Coronary artery (tissue), 2 donors: ENCODE measurements at regions not wholly inside any gene's neighbourhood (a gene's known extent, or its start where the extent isn't known, plus 50 kb on each side); places are given as distances from the start of the nearest gene placed in this dataset.
"Not testable (repeated sequence)": the region's sequence is repeated elsewhere in the genome, so short reads cannot be mapped to it uniquely, and the experiment has no call there.

Experiments
- DNase-seq: peaks from one replicate; pipeline ENCODE4 v3.0.0-alpha.2; 2017; ENCODE audit warnings: low spot score
- H3K27ac ChIP-seq, 2 donors: fragments of 200-600 bp; sonication (generic); one replicate each; pipeline ENCODE4 v1.5.1; 2016 to 2019
- H3K4me3 ChIP-seq: fragments of 200-600 bp; sonication (generic); 2 replicates; pipeline ENCODE4 v1.5.1; 2016; ENCODE audit warnings: mild to moderate bottlenecking, moderate library complexity
- TF ChIP-seq, protein P1 (sequence below): fragments of 200-600 bp; sonication (generic); IDR thresholded peaks from one replicate; pipeline ENCODE4 v1.5.1; 2019; ENCODE audit warnings: antibody characterized with exemption

DNA sequence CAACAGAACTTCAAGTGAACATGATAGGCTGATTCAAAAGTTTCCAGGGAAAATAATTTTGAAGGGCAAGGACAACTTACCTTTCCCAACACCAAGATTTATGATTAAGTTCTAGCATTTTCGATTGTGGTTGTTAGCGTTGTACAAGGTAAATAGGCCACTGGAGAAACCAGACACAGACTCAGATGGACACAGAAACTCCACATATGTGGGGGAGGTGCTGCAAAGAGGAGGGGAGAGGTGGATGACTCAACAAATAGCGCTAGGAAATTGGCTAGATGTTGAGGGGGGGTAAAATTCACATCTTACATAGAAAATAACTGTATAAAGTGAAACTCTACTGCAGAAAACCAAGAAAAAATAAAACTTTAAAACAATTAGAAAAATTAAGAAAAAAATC, 564.4 kb downstream of the MATN1 start:
- Histone ChIP-seq H3K4me3 (no peak overlapping the region), H3K27ac (no peak overlapping the region)
- TF ChIP-seq, protein P1, sequence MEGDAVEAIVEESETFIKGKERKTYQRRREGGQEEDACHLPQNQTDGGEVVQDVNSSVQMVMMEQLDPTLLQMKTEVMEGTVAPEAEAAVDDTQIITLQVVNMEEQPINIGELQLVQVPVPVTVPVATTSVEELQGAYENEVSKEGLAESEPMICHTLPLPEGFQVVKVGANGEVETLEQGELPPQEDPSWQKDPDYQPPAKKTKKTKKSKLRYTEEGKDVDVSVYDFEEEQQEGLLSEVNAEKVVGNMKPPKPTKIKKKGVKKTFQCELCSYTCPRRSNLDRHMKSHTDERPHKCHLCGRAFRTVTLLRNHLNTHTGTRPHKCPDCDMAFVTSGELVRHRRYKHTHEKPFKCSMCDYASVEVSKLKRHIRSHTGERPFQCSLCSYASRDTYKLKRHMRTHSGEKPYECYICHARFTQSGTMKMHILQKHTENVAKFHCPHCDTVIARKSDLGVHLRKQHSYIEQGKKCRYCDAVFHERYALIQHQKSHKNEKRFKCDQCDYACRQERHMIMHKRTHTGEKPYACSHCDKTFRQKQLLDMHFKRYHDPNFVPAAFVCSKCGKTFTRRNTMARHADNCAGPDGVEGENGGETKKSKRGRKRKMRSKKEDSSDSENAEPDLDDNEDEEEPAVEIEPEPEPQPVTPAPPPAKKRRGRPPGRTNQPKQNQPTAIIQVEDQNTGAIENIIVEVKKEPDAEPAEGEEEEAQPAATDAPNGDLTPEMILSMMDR: no peak
- no peak for DNase-seq

DNA sequence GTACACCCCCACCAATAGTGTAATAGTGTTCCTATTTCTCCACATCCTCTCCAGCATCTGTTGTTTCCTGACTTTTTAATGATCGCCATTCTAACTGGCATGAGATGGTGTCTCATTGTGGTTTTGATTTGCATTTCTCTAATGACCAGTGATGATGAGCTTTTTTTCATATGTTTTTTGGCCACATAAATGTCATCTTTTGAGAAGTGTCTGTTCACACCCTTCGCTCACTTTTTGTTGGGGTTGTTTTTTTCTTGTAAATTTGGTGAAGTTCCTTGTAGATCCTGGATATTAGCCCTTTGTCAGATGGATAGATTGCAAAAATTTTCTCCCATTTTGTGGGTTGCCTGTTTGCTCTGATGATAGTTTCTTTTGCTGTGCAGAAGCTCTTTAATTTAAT, 567.7 kb downstream of the MATN1 start:
- DNase-seq, H3K4me3 ChIP-seq, H3K27ac ChIP-seq: not testable (repeated sequence)

DNA sequence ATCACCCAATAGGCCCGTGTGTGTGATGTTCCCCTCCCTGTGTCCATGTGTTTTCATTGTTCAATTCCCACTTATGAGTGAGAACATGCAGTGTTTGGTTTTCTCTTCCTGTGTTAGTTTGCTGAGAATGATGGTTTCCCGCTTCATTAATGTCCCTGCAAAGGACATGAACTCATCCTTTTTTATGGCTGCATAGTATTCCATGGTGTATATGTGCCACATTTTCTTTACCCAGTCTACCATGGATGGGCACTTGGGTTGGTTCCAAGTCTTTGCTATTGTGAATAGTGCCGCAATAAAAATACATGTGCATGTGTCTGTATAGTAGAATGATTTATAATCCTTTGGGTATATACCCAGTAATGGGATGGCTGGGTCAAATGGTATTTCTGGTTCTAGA, 568.1 kb downstream of the MATN1 start:
- not testable (repeated sequence) for H3K4me3 ChIP-seq, H3K27ac ChIP-seq, DNase-seq

DNA sequence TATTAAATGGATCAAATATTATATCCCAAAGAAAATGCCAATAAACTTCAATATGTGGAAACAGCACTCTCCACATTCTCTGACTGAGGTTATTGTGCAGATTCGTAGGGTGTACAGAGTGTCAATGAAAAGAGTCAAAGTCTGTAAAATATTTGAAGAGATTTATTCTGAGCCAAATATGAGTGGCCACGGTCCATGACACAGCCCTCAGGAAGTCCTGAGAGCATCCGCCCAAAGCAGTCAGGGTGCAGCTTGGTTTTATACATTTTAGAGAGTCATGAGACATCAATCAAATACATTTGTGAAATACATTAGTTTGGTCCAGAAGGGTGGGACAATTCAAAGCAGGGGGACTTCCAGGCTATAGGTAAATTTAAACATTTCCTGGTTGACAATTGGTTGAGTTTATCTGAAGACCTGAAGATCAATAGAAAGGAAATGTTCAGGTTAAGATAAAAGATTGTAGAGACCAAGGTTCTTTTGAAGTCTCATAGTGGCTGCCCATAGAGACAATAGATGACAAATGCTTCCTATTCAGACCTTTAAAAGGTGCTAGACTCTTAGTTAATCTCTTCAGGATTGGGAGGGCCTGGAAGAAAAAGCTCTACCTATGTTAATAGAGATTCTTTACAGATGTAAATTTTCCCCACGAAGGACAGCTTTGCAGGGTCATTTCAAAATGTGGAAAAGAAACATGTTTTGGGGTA, 569.5 kb downstream of the MATN1 start:
- Histone ChIP-seq H3K4me3 (no peak overlapping the region), H3K27ac (no peak overlapping the region)
- TF ChIP-seq, protein P1: no peak
- DNase-seq: no peak

DNA sequence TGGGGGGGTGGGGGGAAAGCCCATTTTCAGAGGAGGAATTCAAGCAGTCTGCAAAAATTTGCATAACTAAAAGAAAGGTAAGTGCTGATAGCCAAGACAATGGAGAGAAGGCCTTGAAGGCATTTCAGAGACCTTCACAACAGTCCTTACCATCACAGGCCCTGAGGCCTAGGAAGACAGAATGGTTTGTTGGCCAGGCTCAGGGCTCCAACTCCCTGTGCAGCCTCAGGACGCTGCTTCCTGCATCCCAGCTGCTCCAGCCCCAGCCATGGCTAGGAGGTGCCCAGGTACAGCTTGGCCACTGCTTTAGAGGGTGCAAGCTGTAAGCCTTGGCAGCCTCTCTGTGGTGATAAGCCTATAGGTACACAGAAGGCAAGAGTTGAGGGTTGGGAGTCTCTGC, 571.6 kb downstream of the MATN1 start:
- DNase-seq: peak; percentile 24
- TF ChIP-seq, protein P1: no peak
- Histone ChIP-seq H3K4me3 (no peak overlapping the region), H3K27ac (no peak overlapping the region)

DNA sequence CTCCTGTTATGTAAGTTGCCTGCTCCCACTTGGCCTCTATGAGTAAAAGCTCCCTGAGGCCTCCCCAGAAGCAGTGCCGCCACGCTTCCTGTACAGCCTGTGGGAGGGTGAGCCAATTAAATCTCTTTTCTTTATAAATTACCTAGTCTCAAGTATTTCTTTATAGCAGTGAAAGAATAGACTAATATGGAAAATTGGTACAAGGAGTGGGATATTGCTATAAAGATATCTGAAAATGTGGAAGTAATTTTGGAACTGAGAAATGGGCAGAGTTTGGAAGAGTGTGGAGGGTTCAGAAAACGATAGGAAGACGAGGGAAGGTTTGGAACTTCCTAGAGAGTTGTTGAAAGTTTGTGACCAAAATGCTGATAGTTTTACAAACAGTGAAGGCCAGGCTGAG, 572.3 kb downstream of the MATN1 start:
- Histone ChIP-seq H3K27ac (no peak overlapping the region), H3K4me3 (no peak overlapping the region)
- TF ChIP-seq, protein P1: no peak
- DNase-seq: no peak

DNA sequence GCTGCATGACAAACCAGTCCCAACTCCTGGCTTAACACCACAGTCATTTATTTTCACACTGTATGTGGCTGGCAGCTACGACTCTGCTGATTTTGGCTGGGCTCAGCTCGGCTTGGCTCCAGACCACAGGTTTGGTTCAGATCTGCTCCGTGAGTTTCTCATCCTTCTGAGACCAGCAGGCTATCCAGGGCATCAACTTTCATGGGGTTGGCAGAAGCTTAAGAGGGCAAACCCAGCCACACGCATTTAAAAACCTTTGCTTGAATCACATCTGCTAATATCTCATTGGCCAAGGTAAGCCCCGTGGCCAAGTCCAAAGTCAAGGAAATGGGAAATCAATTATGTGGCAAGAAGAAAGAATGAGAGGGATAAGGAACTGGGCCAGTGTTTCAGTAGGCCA, 574.2 kb downstream of the MATN1 start:
- TF ChIP-seq, protein P1: no peak
- Histone ChIP-seq H3K27ac (no peak overlapping the region), H3K4me3 (no peak overlapping the region)
- DNase-seq: no peak

DNA sequence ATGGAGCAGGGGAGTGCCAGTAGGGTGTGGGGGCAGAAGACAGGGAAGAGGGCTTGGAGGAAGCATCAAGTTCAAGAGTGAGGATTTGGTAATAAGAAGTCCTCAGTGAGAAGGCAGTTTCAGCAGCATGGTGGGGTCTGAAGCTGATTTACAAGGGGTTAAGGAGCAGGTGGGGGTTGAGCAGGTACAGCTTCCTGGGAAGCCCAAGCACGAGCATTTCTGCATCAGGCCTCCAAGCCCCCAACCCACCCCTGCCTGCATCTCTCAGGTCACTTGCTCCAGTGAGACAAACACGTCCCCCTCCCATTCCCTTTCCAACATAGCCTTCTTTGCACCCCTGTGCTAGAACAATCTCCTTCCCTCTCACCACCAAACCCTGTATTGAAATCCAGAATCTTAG, 574.7 kb downstream of the MATN1 start:
- Histone ChIP-seq H3K4me3 (no peak overlapping the region), H3K27ac (no peak overlapping the region)
- TF ChIP-seq, protein P1: no peak
- no peak for DNase-seq
